H1 (cell line): ENCODE measurements at regions not wholly inside any gene's neighbourhood (a gene's known extent, or its start where the extent isn't known, plus 50 kb on each side); places are given as distances from the start of the nearest gene placed in this dataset.

Source experiments
- CTCF ChIA-PET: fragments of 300-600 bp; sonication (Branson Sonifier 250); formaldehyde crosslinking; loops from one replicate; lab custom pipeline; 2021; ENCODE audit not compliant: partially characterized antibody; lab: Charles Lee
- POLR2A ChIA-PET: fragments of 300-600 bp; sonication (Branson Sonifier 250); formaldehyde crosslinking; loops from one replicate; lab custom pipeline; 2021; ENCODE audit warnings: inconsistent platforms; ENCODE audit not compliant: partially characterized antibody; lab: Charles Lee
- DNase-seq, 2 experiments: peaks; one replicate each; pipeline versions ENCODE4 v3.0.0 to v3.0.0-alpha.2; 2010 to 2022; ENCODE audit warnings: low spot score in 2 of 2, low read depth in 1 of 2, mixed read lengths in 1 of 2
- FAIRE-seq: peaks from 2 replicates; lab custom pipeline; 2011; peaks lifted over from hg19 to GRCh38; lab: Jason Lieb, UNC
- H2AFZ ChIP-seq: 2 replicates; pipeline ENCODE4 v1.8.1; 2012; ENCODE audit warnings: low read length, inconsistent platforms
- H2AK5ac ChIP-seq: 2 replicates; pipeline ENCODE4 v1.6.1; 2013; ENCODE audit warnings: low read depth, low read length
- H2BK120ac ChIP-seq: replicated peaks from 2 replicates; pipeline ENCODE3; 2013; ENCODE audit warnings: low read depth, low read length, inconsistent platforms
- H2BK12ac ChIP-seq: 2 replicates; pipeline ENCODE4 v1.6.1; 2013; ENCODE audit warnings: low read depth, low read length
- H2BK15ac ChIP-seq: 2 replicates; pipeline ENCODE4 v1.6.1; 2013; ENCODE audit warnings: low read length
- H2BK20ac ChIP-seq: 2 replicates; pipeline ENCODE4 v1.6.1; 2013; ENCODE audit warnings: low read length
- H2BK5ac ChIP-seq: 2 replicates; pipeline ENCODE4 v1.6.1; 2013; ENCODE audit warnings: low read depth, low read length
- H3K14ac ChIP-seq: 2 replicates; pipeline ENCODE4 v1.6.1; 2013; ENCODE audit warnings: inconsistent platforms; ENCODE audit not compliant: insufficient read length
- H3K18ac ChIP-seq: 2 replicates; pipeline ENCODE4 v1.6.1; 2013; ENCODE audit warnings: low read length; ENCODE audit errors: extremely low read depth
- H3K23ac ChIP-seq: 2 replicates; pipeline ENCODE4 v1.6.1; 2013; ENCODE audit warnings: inconsistent platforms; ENCODE audit not compliant: insufficient read length
- H3K23me2 ChIP-seq: 2 replicates; pipeline ENCODE4 v1.6.1; 2013; ENCODE audit warnings: low read depth, low read length
- H3K27ac ChIP-seq: 2 replicates; pipeline ENCODE4 v1.6.1; 2011; ENCODE audit warnings: low read depth, low read length, inconsistent platforms
- H3K27me3 ChIP-seq, 4 experiments: replicated peaks in 1 of 4; 1 replicate in 1 of 4; 2 replicates in 3 of 4; pipeline versions ENCODE4 v1.6.1 to v1.8.1; 2011 to 2013; ENCODE audit warnings: low read length in 3 of 4, mild to moderate bottlenecking in 3 of 4, inconsistent platforms in 2 of 4, mixed read lengths in 2 of 4, moderate library complexity in 1 of 4; ENCODE audit not compliant: control insufficient read depth in 3 of 4, insufficient read depth in 3 of 4; ENCODE audit errors: extremely low read depth in 1 of 4
- H3K36me3 ChIP-seq, 4 experiments: 2 replicates each; pipeline versions ENCODE4 v1.6.1 to v1.8.1; 2011 to 2013; ENCODE audit warnings: mild to moderate bottlenecking in 4 of 4, low read length in 3 of 4, moderate library complexity in 2 of 4, control low read depth in 1 of 4, inconsistent platforms in 1 of 4; ENCODE audit not compliant: insufficient read depth in 4 of 4, control insufficient read depth in 2 of 4
- H3K4ac ChIP-seq: replicated peaks from 2 replicates; pipeline ENCODE3; 2013; ENCODE audit warnings: low read length, low read depth, mixed read lengths, inconsistent platforms; ENCODE audit not compliant: insufficient read length
- H3K4me1 ChIP-seq, 4 experiments: replicated peaks in 1 of 4; 1 replicate in 1 of 4; 2 replicates in 3 of 4; pipeline versions ENCODE4 v1.6.1 to v1.8.1; 2011 to 2013; ENCODE audit warnings: low read length in 3 of 4, inconsistent platforms in 2 of 4, mixed read lengths in 1 of 4; ENCODE audit not compliant: insufficient read depth in 4 of 4, control insufficient read depth in 3 of 4
- H3K4me2 ChIP-seq, 2 experiments: 2 replicates each; pipeline versions ENCODE4 v1.6.1 to v1.8.1; 2011 to 2013; ENCODE audit warnings: low read depth in 2 of 2, low read length in 2 of 2, control low read depth in 1 of 2, inconsistent platforms in 1 of 2, mild to moderate bottlenecking in 1 of 2; ENCODE audit not compliant: insufficient read depth in 1 of 2
- H3K4me3 ChIP-seq, 4 experiments: fragments of 200-600, 300-600 bp in 1 of 4; sonication (generic), shearing (Covaris generic), sonication (Bioruptor Twin) in 1 of 4; 2 replicates each; pipeline versions ENCODE4 v1.5.1 to v1.8.1; 2011 to 2016; ENCODE audit warnings: low read length in 4 of 4, low read depth in 3 of 4, control low read depth in 2 of 4, inconsistent platforms in 2 of 4, mild to moderate bottlenecking in 2 of 4, mixed read lengths in 1 of 4, moderate library complexity in 1 of 4; ENCODE audit not compliant: insufficient read depth in 2 of 4; ENCODE audit errors: extremely low read depth in 1 of 4
- H3K56ac ChIP-seq: replicated peaks from 2 replicates; pipeline ENCODE3; 2013; ENCODE audit warnings: low read depth, mild to moderate bottlenecking, mixed read lengths, low read length, inconsistent platforms; ENCODE audit not compliant: insufficient read length
- H3K79me1 ChIP-seq: 2 replicates; pipeline ENCODE4 v1.6.1; 2013; ENCODE audit warnings: low read depth, low read length, control low read depth
- H3K79me2 ChIP-seq, 2 experiments: 2 replicates each; pipeline versions ENCODE4 v1.6.1 to v1.8.1; 2012 to 2013; ENCODE audit warnings: low read length in 2 of 2, mild to moderate bottlenecking in 2 of 2, inconsistent platforms in 1 of 2; ENCODE audit not compliant: insufficient read depth in 2 of 2, control insufficient read depth in 1 of 2
- H3K9ac ChIP-seq, 4 experiments: replicated peaks in 1 of 4; 1 replicate in 1 of 4; 2 replicates in 3 of 4; pipeline versions ENCODE4 v1.6.1 to v1.8.1; 2011 to 2013; ENCODE audit warnings: low read depth in 3 of 4, low read length in 3 of 4, control low read depth in 2 of 4, mild to moderate bottlenecking in 2 of 4, moderate library complexity in 2 of 4, inconsistent platforms in 1 of 4; ENCODE audit errors: extremely low read depth in 1 of 4
- H3K9me3 ChIP-seq, 2 experiments: 2 replicates each; pipeline versions ENCODE4 v1.6.1 to v1.8.1; 2012 to 2013; ENCODE audit warnings: mild to moderate bottlenecking in 2 of 2, moderate library complexity in 2 of 2, control low read depth in 1 of 2, inconsistent platforms in 1 of 2, low read depth in 1 of 2, low read length in 1 of 2, mixed read lengths in 1 of 2; ENCODE audit not compliant: insufficient read depth in 2 of 2
- H4K20me1 ChIP-seq, 2 experiments: replicated peaks in 1 of 2; 2 replicates each; pipeline versions ENCODE3 to v1.8.1; 2011 to 2013; ENCODE audit warnings: inconsistent platforms in 2 of 2, low read length in 2 of 2, mild to moderate bottlenecking in 1 of 2; ENCODE audit not compliant: insufficient read depth in 2 of 2, control insufficient read depth in 1 of 2
- H4K5ac ChIP-seq: 2 replicates; pipeline ENCODE4 v1.6.1; 2013; ENCODE audit warnings: low read length, low read depth, mixed read lengths, inconsistent platforms; ENCODE audit not compliant: insufficient read length
- H4K8ac ChIP-seq: 2 replicates; pipeline ENCODE4 v1.8.0; 2013; ENCODE audit warnings: mild to moderate bottlenecking, moderate library complexity, low read length, inconsistent platforms; ENCODE audit not compliant: insufficient read depth; ENCODE audit errors: extremely low read depth
- H4K91ac ChIP-seq: replicated peaks from 2 replicates; pipeline ENCODE3; 2013; ENCODE audit warnings: low read length, mixed read lengths, inconsistent platforms; ENCODE audit not compliant: insufficient read length
- ATF3 ChIP-seq: IDR thresholded peaks from 2 replicates; pipeline ENCODE4 v1.6.1; 2011; ENCODE audit warnings: low read depth, mild to moderate bottlenecking, low read length; ENCODE audit not compliant: insufficient read depth
- KDM4A ChIP-seq: IDR thresholded peaks from one replicate; pipeline ENCODE4 v1.7.1; 2012; ENCODE audit warnings: low read depth, mild to moderate bottlenecking, moderate library complexity, low read length, inconsistent platforms; ENCODE audit not compliant: severe bottlenecking
- NANOG ChIP-seq: IDR thresholded peaks from 2 replicates; pipeline ENCODE4 v1.6.1; 2011; ENCODE audit warnings: low read length, low read depth, mild to moderate bottlenecking, inconsistent platforms; ENCODE audit not compliant: insufficient read depth, poor library complexity, severe bottlenecking
- TAF1 ChIP-seq: IDR thresholded peaks from 2 replicates; pipeline ENCODE4 v1.6.1; 2011; ENCODE audit warnings: mild to moderate bottlenecking, low read depth, low read length
- TAF7 ChIP-seq: optimal IDR thresholded peaks from 2 replicates; pipeline ENCODE3; 2011; ENCODE audit warnings: low read depth, mild to moderate bottlenecking, inconsistent platforms, low read length, moderate library complexity, borderline replicate concordance
- WGBS, 2 experiments: shearing (Covaris generic) in 1 of 2; methylation state at CpG; one replicate each; pipeline versions ENCODE4 v1.1.6 to v1.1.7; 2013 to 2015; ENCODE audit warnings: low lambda C conversion rate in 2 of 2, mixed read lengths in 2 of 2, inconsistent platforms in 1 of 2, low coverage in 1 of 2, missing lambda C conversion rate in 1 of 2; ENCODE audit not compliant: insufficient replicate concordance in 2 of 2, insufficient coverage in 1 of 2, insufficient read length in 1 of 2; ENCODE audit errors: extremely low coverage in 1 of 2, missing lambda C conversion rate in 1 of 2; 5-methylcytosine and 5-hydroxymethylcytosine counted together

DNA sequence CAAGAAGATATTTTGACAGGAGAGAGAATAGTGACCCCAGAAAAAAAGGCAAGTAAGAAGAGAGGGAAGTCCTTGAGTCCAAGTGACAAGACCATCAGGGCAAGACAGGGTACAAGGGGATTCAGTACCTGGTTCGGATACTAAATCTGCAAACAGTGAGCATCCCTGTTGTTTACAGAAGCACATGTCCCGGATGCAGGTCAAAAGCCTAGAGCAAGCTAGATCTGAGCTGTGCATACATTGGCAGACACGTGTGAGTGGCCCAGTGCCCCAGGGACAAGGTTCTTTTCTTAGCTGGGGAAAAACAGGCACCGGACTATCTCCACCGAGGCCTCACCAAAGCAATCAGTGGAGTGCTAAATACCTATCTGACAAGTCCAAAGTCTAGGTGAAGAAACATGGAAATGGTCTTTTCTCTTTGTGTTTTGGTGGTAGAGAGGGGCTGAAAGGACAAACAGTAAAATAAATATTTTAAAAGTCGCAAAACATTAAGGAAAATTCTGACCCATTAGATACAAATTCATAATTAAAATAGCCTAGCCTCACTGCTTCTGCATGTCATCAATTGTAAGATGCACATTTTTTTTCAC lies 165.2 kb downstream of the SUCLG1 start:
- Histone ChIP-seq H3K79me1 (no peaks in the 10 kb centered on the region), H3K36me3 (no peaks in the 10 kb centered on the region), H4K20me1 (no peaks in the 10 kb centered on the region), H4K91ac (no peak overlapping the region), H3K79me2 (no peaks in the 10 kb centered on the region), H3K9me3 (no peaks in the 10 kb centered on the region; a peak in 1 of 4 replicates), H2BK20ac (no peak overlapping the region), H3K4me3 (no peak overlapping the region), H3K23ac (no peak overlapping the region), H3K27ac (no peak overlapping the region), H2AK5ac (no peak overlapping the region), H4K8ac (no peak overlapping the region), H2BK5ac (no peak overlapping the region), H2AFZ (no peak overlapping the region), H4K5ac (no peak overlapping the region), H3K27me3 (no peaks in the 10 kb centered on the region), H3K23me2 (no peaks in the 10 kb centered on the region), H3K9ac (no peak overlapping the region), H2BK120ac (no peak overlapping the region), H3K56ac (no peak overlapping the region), H2BK15ac (no peak overlapping the region), H2BK12ac (no peak overlapping the region), H3K4me2 (no peak overlapping the region), H3K18ac (no peak overlapping the region), H3K4ac (no peak overlapping the region), H3K14ac (no peak overlapping the region), H3K4me1 (peaks cover 0 to 5% (median 2%) of the 10 kb centered on the region in 4 experiments; a peak in 4 of 7 replicates)
- CTCF ChIA-PET: interaction anchor here (1.2 kb wide), 1 partner anchor 9 kb away, joined by 3 read pairs; no protein-coding TSS in a partner anchor
- 92% methylated on average over 6 of the region's 6 CpGs; no CpG with 5 or more reads in 1 of the 2 experiments for WGBS, 2 experiments
- DNase-seq: no peak
- no peak for FAIRE-seq
- POLR2A ChIA-PET: no interaction called here
- TF ChIP-seq KDM4A (no peak), NANOG (no peak), ATF3 (no peak), TAF7 (no peak), TAF1 (no peak)
